GM06990 (cell line): ENCODE measurements at regions not wholly inside any gene's neighbourhood (a gene's known extent, or its start where the extent isn't known, plus 50 kb on each side); places are given as distances from the start of the nearest gene placed in this dataset.

ENCODE experiments used
- DNase-seq: peaks from one replicate; pipeline ENCODE4 v3.0.0-alpha.2; 2011; ENCODE audit not compliant: insufficient read length; ENCODE audit errors: extremely low read depth
- H3K27me3 ChIP-seq: replicated peaks from 2 replicates; pipeline ENCODE4 v1.6.0; 2011; ENCODE audit warnings: low read length; ENCODE audit not compliant: control insufficient read depth, insufficient read depth
- H3K36me3 ChIP-seq: 2 replicates; pipeline ENCODE4 v1.5.1; 2011; ENCODE audit warnings: low read length; ENCODE audit not compliant: control insufficient read depth, insufficient read depth
- H3K4me3 ChIP-seq: replicated peaks from 2 replicates; pipeline ENCODE4 v1.5.1; 2011; ENCODE audit warnings: low read depth, mild to moderate bottlenecking, control low read depth, low read length
- TF ChIP-seq, protein P1 (sequence below): IDR thresholded peaks from 2 replicates; pipeline ENCODE4 v1.5.1; 2011; ENCODE audit warnings: low read length, control low read depth, mild to moderate bottlenecking, inconsistent platforms; ENCODE audit not compliant: insufficient read depth, poor library complexity, severe bottlenecking

DNA sequence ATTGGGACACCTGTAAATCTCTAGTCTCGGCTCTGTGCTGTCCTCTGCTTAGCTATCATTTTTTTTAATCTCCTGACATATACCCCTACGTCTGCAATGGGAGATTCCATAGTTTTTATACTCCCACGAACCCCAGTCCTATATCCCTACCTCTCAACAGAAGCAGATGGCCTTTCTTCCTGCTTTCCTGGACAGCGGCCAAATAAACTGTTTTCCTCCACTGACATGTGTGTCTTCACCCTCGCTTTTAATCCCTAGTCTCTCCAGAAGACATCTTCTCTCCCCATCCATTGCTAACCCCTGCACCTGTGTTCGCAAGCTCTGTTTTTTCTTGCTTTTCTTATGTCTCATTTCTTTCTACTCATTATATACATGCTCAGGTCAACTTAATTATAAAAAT lies 395.4 kb downstream of the EPHA4 start:
- no peak overlapping the region for H3K4me3 ChIP-seq
- TF ChIP-seq, protein P1, sequence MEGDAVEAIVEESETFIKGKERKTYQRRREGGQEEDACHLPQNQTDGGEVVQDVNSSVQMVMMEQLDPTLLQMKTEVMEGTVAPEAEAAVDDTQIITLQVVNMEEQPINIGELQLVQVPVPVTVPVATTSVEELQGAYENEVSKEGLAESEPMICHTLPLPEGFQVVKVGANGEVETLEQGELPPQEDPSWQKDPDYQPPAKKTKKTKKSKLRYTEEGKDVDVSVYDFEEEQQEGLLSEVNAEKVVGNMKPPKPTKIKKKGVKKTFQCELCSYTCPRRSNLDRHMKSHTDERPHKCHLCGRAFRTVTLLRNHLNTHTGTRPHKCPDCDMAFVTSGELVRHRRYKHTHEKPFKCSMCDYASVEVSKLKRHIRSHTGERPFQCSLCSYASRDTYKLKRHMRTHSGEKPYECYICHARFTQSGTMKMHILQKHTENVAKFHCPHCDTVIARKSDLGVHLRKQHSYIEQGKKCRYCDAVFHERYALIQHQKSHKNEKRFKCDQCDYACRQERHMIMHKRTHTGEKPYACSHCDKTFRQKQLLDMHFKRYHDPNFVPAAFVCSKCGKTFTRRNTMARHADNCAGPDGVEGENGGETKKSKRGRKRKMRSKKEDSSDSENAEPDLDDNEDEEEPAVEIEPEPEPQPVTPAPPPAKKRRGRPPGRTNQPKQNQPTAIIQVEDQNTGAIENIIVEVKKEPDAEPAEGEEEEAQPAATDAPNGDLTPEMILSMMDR: no peak
- H3K36me3 ChIP-seq: no peaks in the 10 kb centered on the region
- no peak for DNase-seq
- no peaks in the 10 kb centered on the region for H3K27me3 ChIP-seq

- TF ChIP-seq, protein P1: no peak
- H3K4me3 ChIP-seq: no peak overlapping the region
- no peaks in the 10 kb centered on the region for H3K36me3 ChIP-seq
- no peak for DNase-seq
- H3K27me3 ChIP-seq: no peaks in the 10 kb centered on the region
Measured at GRCh38 chr2:221178139-221178538, 394.0 kb downstream of the EPHA4 start.

DNA sequence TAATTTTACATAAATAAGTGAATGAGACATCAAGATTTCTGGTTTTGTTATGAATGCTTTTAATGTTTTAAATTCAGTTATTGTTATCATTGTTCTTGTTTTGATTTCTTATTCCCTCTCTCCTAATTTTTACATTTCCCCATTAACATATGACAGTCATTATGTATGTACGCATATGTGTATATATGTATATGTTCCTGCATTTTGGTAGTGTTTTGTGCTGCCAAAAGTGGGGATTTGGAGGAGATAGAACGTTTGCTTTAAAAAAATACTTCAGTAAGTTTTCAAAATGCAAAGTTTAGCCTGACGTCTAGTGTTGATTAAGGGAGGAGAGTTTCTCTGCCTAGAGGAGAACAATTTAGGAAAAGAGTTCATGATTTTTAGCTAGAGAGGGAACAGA lies 385.2 kb downstream of the EPHA4 start:
- no peak overlapping the region for H3K4me3 ChIP-seq
- H3K36me3 ChIP-seq: no peaks in the 10 kb centered on the region
- TF ChIP-seq, protein P1: no peak
- no peaks in the 10 kb centered on the region for H3K27me3 ChIP-seq
- no peak for DNase-seq

GRCh38 chr2:221189431-221190067 lies 382.6 kb downstream of the EPHA4 start:
- Histone ChIP-seq H3K27me3 (no peaks in the 10 kb centered on the region), H3K4me3 (no peak overlapping the region), H3K36me3 (no peaks in the 10 kb centered on the region)
- TF ChIP-seq, protein P1: no peak
- no peak for DNase-seq

DNA sequence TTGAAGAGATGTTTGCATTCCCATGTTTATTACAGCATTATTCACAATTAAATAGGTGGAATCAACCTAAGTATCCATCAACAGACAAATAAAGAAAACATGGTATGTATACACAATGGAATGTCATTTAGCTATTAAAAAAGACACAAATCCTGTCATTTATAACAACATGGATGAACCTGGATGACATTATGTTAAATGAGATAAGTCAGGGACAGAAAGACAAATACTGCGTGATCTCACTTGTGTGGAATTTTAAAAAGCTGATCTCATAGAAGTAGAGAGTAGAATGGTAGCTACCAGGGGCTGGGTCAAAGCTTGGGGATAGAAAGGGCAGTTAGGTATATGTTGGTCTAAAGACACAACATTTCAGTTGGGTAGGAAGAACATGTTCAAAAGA lies 376.3 kb downstream of the EPHA4 start:
- no peaks in the 10 kb centered on the region for H3K36me3 ChIP-seq
- DNase-seq: no peak
- TF ChIP-seq, protein P1: no peak
- H3K4me3 ChIP-seq: no peak overlapping the region
- H3K27me3 ChIP-seq: no peaks in the 10 kb centered on the region

DNA sequence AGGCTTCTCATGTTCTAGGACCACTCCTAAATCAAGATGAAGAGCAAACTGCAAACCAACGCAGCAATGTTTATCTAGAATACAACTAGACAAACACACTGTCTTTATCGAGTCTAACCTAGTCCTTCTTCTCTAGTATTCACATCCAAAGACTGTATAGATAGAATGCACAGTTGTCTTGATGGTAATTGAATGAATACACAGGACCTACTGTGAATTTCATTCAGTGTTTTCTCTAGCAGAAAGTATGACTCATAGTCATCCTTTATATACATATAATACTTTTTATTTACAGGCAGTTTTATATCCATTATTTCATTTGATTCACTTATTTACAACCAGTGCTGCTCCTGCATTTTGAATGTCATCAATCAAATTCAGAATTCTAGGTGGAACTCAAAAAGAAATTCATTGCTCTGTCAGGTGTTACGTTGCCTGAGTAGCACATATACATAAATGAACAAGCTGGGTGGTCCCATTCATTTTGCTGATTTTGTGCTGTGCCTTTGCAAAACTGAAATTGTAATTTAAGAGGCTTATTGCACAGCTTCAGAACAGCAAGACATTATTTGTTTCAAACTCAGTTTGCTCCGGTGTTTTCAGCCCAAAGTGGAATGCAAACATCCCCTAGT lies 374.8 kb downstream of the EPHA4 start:
- DNase-seq: no peak
- Histone ChIP-seq H3K36me3 (no peaks in the 10 kb centered on the region), H3K27me3 (no peaks in the 10 kb centered on the region), H3K4me3 (no peak overlapping the region)
- TF ChIP-seq, protein P1: no peak
